ENCODE measurements at regions not wholly inside any gene's neighbourhood (a gene's known extent, or its start where the extent isn't known, plus 50 kb on each side); places are given as distances from the start of the nearest gene placed in this dataset.
A peak's percentile ranks its signal among the peaks of the same experiment; 100 is the strongest.

DNA sequence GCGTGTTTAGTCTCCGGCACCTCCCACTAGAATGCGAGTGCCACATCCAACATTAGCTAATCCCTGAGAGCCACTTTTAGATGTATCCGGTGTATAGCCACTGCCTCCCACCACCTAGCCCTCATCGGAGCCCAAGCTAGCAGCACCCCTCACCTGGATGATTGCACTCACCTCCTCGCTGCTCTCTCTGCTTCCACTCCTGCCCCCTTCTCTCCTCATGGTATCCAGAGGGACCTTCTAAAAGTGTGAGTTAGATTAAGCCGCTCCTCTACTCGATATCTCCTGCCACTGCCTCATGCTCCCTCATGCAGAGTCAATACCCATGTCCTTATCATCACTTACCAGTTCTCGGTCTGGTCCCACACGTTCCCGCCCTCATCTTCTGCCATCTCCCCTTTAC lies 125.3 kb downstream of the RAB11FIP2 start:
- Histone ChIP-seq H2BK120ac (replicated peaks; ENCODE audit: low read depth, low read length) (no peak overlapping the region), H3K27ac (ENCODE audit: low read depth, low read length) (no peak overlapping the region), H3K4me2 (ENCODE audit: insufficient read depth in 1 of 2, low read depth in 2 of 2, low read length in 2 of 2) (no peak overlapping the region), H3K56ac (replicated peaks; ENCODE audit: insufficient read length, low read depth, low read length) (no peak overlapping the region), H2AK5ac (ENCODE audit: low read depth, low read length) (no peak overlapping the region), H3K4me1 (replicated peaks in 1 of 4; ENCODE audit: control insufficient read depth in 3 of 4, insufficient read depth in 4 of 4, low read length in 3 of 4) (no peaks in the 10 kb centered on the region), H4K5ac (ENCODE audit: insufficient read length, low read depth, low read length) (no peak overlapping the region), H3K27me3 (replicated peaks in 1 of 4; ENCODE audit: control insufficient read depth in 3 of 4, extremely low read depth in 1 of 4, insufficient read depth in 3 of 4, low read length in 3 of 4) (no peaks in the 10 kb centered on the region), H3K9me3 (ENCODE audit: insufficient read depth in 2 of 2, low read depth in 1 of 2, low read length in 1 of 2) (no peaks in the 10 kb centered on the region), H3K79me2 (ENCODE audit: control insufficient read depth in 1 of 2, insufficient read depth in 2 of 2, low read length in 2 of 2) (no peaks in the 10 kb centered on the region), H3K14ac (ENCODE audit: insufficient read length) (no peak overlapping the region), H3K18ac (ENCODE audit: extremely low read depth, low read length) (no peak overlapping the region), H4K20me1 (replicated peaks in 1 of 2; ENCODE audit: control insufficient read depth in 1 of 2, insufficient read depth in 2 of 2, low read length in 2 of 2) (no peaks in the 10 kb centered on the region), H2BK20ac (ENCODE audit: low read length) (no peak overlapping the region), H3K4ac (replicated peaks; ENCODE audit: insufficient read length, low read depth, low read length) (no peak overlapping the region), H3K79me1 (ENCODE audit: low read depth, low read length) (no peaks in the 10 kb centered on the region), H3K9ac (replicated peaks in 1 of 4; ENCODE audit: extremely low read depth in 1 of 4, low read depth in 3 of 4, low read length in 3 of 4) (no peak overlapping the region), H4K8ac (ENCODE audit: extremely low read depth, insufficient read depth, low read length) (no peak overlapping the region), H2BK15ac (ENCODE audit: low read length) (no peak overlapping the region), H4K91ac (replicated peaks; ENCODE audit: insufficient read length, low read length) (no peak overlapping the region), H2BK12ac (ENCODE audit: low read depth, low read length) (no peak overlapping the region), H3K4me3 (ENCODE audit: extremely low read depth in 1 of 4, insufficient read depth in 2 of 4, low read depth in 3 of 4, low read length in 4 of 4) (no peak overlapping the region), H3K36me3 (ENCODE audit: control insufficient read depth in 2 of 4, insufficient read depth in 4 of 4, low read length in 3 of 4) (no peaks in the 10 kb centered on the region), H2AFZ (ENCODE audit: low read length) (0 out of 2 replicates have a peak overlapping the region, but pooled peaks have one; percentile 39), H3K23ac (ENCODE audit: insufficient read length) (no peak overlapping the region), H2BK5ac (ENCODE audit: low read depth, low read length) (no peak overlapping the region), H3K23me2 (ENCODE audit: low read depth, low read length) (peaks cover 2% of the 10 kb centered on the region; the same call in 1 of the 2 replicates)
- no peak for FAIRE-seq
- ChIA-PET CTCF (ENCODE audit: partially characterized antibody) (interaction anchor here (0.9 to 1.9 kb wide), 6 partner anchors 10 to 320 kb away, joined by 3 to 5 read pairs (median 4); no protein-coding TSS in a partner anchor), POLR2A (ENCODE audit: partially characterized antibody) (no interaction called here)
- TF ChIP-seq, protein P1, sequence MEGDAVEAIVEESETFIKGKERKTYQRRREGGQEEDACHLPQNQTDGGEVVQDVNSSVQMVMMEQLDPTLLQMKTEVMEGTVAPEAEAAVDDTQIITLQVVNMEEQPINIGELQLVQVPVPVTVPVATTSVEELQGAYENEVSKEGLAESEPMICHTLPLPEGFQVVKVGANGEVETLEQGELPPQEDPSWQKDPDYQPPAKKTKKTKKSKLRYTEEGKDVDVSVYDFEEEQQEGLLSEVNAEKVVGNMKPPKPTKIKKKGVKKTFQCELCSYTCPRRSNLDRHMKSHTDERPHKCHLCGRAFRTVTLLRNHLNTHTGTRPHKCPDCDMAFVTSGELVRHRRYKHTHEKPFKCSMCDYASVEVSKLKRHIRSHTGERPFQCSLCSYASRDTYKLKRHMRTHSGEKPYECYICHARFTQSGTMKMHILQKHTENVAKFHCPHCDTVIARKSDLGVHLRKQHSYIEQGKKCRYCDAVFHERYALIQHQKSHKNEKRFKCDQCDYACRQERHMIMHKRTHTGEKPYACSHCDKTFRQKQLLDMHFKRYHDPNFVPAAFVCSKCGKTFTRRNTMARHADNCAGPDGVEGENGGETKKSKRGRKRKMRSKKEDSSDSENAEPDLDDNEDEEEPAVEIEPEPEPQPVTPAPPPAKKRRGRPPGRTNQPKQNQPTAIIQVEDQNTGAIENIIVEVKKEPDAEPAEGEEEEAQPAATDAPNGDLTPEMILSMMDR (IDR thresholded peaks at IDR 0.05; ENCODE audit: control extremely low read depth in 1 of 3, insufficient read depth in 1 of 3, low read depth in 1 of 3, low read length in 3 of 3), result no peak
- TF ChIP-seq GTF2F1 (IDR thresholded peaks at IDR 0.05; ENCODE audit: borderline replicate concordance, low read depth, low read length) (no peak), RFX5 (IDR thresholded peaks at IDR 0.05; ENCODE audit: borderline replicate concordance, low read depth, low read length) (no peak), TAF1 (IDR thresholded peaks at IDR 0.05; ENCODE audit: low read depth, low read length) (no peak), CBX8 (IDR thresholded peaks at IDR 0.05; ENCODE audit: borderline replicate concordance, low read depth, low read length) (no peak), TAF7 (optimal IDR thresholded peaks at IDR 0.05; ENCODE audit: borderline replicate concordance, low read depth, low read length) (no peak)
- WGBS, 2 experiments (ENCODE audit: extremely low coverage in 1 of 2, insufficient coverage in 1 of 2, insufficient read length in 1 of 2, insufficient replicate concordance in 2 of 2, low coverage in 1 of 2, low lambda C conversion rate in 2 of 2, missing lambda C conversion rate in 1 of 2), result 88% methylated on average over 11 of the region's 11 CpGs; no CpG with 5 or more reads in 1 of the 2 experiments
- no peak for DNase-seq (ENCODE audit: low read depth in 1 of 2, low spot score in 2 of 2)

All from H1 (cell line).